Dedifferentiated amniotic fluid mesenchymal stem cell (primary cell): ENCODE measurements at regions not wholly inside any gene's neighbourhood (a gene's known extent, or its start where the extent isn't known, plus 50 kb on each side); places are given as distances from the start of the nearest gene placed in this dataset.

Source experiments
- DNase-seq: peaks from one replicate; pipeline ENCODE4 v3.0.0-alpha.2; 2016; ENCODE audit errors: extremely low spot score

GRCh38 chr11:45554230-45554967 is 111.0 kb downstream of the CHST1 start:
- no peak for DNase-seq

DNA sequence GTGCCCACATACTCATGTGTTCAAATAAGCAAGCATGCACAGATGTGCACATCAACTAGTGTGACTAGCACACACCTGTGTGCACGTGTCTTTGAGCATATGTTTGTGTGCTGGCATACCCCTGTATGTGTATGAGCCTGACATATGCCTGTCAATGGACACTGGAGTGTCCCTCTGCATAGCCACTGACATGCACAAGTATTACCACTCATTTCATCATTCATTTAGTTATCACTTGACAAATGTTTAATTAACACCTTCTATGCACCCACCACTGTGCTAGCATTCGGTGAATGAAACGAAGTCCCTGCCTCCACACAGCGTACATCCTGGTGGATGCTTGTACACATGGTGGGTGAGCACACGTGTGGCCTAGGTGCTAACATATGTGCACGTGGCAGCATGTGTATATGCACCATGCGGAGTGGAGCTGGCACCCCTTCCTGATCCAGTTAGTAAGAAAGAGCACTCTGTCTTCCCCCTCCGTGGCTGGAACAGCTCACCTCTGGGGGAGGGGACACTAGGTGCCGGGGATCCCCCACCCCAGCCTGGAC is 112.0 kb downstream of the CHST1 start:
- no peak for DNase-seq

DNA sequence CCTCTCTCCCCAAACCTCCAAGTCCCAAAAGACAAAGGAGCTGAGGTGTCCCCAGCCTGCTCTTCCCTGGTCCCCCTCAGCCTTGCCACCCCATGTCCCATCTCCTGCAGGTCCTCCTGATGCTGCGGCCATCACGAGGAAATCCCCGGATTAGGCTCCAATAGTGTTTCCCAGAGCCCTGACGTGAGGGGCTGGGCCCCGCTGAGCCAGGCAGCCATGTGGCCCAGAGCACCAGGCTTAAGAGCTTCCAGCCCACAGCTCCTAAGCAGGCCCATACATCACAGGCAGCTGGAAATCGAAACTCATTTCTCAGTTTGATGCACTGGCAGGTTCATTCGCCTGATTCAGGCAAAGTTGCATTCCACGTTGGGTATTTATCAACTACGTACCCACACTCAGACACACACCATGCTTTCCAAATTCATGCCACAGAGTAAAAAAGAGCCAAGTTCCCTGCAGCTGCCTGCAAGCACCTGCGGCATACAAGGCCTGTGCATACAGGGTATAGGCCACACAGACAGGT is 114.2 kb downstream of the CHST1 start:
- DNase-seq, result no peak

- DNase-seq, result no peak
Measured at GRCh38 chr11:45549257-45549656, 116.2 kb downstream of the CHST1 start.

DNA sequence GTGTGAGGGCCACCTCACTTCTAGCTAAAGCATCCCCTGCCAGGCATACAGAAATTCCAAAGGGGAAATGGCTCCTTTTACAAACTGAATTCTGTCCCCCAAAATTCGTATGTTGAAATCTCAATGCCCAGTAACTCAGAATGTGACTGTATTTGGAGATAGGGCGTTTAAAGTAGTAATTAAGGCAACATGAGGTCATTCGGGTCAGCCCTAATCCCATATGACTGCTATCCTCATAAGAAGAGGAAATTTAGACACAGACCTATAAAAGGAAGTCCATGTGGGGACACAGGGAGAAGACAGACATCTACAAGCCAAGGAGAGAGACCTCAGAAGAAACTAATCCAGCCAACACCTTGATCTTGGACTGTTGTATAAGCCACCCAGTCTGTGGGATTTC is 119.1 kb downstream of the CHST1 start:
- DNase-seq, result no peak

GRCh38 chr11:45544826-45545225 is 120.6 kb downstream of the CHST1 start:
- no peak for DNase-seq

- DNase-seq, result no peak
Measured at GRCh38 chr11:45543808-45544422, 121.5 kb downstream of the CHST1 start.

DNA sequence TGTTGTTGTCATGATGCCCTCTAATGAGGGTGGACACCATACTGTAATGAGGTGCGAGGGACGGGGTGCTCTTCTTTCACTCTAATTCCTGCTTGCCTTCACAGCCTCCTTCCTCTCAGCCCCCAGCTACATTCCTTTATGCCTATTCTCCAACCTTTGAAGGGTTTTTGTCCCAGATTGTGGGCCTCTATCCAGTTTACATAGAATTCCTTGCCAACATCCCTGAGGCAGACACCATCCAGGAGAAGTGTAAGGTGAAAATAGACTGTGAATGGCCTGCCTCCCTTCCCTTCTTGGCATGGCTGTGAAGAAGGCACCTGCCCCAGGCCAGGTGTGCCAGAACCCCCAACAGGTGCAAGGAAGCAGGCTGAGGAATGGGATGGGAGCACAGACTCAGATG is 122.3 kb downstream of the CHST1 start:
- DNase-seq, result no peak

- no peak for DNase-seq
Measured at GRCh38 chr11:45541693-45542434, 123.6 kb downstream of the CHST1 start.

- no peak for DNase-seq
Measured at GRCh38 chr11:45538939-45539338, 126.5 kb downstream of the CHST1 start.

DNA sequence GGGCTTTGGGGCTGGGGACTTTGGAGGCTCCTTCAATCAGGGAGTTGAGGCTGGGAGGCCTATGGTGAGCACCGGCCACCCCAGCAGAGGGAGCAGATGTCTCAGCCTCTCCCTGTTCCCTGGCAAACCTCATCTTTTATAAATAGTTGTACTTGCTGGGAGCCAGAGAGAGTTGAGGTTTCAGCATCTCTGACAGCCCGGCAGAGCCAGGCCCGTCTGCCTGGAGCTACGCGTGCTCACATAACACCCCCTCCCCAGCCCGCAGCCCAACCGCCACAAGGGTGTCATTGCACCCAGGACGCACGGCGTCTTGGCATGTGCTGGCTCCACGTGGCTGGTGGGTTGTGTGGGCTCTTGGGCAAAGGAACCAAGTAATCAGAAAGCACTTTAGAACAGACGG is 127.1 kb downstream of the CHST1 start:
- DNase-seq, result no peak

DNA sequence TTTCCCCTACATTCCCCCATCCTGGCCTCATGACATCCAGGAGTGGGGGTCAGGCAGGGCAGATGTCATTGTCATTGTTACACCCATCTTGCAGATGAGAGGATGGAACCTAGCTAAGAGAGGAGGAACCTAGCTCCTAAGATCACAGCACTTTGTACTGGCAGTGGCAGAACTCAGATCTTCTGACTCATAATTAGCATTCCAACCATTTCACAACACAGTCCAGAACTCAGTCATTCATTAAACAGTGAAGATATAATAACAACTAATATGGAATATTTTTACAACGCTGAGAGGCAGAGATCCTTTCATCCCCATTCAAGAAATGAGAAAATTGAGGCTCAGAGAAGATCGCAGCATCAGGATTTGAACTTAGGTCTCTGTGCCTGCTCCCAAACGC is 127.8 kb downstream of the CHST1 start:
- no peak for DNase-seq

DNA sequence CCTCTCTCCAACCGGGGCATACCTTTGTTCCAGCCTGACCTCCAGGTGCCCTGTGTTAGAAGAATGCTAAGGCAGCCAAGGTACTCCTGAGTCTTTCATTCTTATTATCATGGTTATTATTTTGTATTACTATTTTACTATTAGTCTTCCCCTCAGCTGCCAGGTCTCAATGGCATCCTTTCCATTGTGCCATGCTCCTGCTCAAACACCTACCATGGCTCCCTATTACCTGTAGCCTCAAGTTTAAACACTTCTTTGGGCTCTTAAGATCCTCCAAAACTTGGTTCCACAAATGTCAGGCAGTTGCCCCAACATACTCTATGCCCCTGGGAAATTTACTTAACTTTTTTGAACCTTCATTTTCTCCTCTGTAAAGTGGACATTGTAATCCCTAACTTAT is 130.4 kb downstream of the CHST1 start:
- no peak for DNase-seq

GRCh38 chr11:45534132-45534531 is 131.3 kb downstream of the CHST1 start:
- DNase-seq, result no peak

DNA sequence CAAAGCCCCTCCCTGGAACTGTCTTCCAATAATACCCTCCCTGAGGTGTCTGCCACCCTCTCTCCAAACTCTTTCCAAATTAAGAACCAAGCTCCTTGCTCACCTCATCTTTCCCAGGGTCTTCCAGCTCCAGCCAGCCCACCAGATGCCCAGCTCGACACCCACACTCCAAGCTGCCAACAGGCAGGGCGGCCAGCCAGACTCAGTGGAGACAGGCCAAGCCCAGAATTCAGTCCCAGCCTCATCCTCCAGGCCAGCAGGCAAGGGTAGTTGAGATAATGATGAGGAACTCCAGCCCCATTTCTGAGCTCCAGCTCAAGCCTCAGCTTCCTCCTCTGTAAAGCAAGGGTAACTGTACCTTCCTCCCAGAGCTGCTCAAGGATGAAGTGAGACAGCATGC is 132.9 kb downstream of the CHST1 start:
- no peak for DNase-seq

DNA sequence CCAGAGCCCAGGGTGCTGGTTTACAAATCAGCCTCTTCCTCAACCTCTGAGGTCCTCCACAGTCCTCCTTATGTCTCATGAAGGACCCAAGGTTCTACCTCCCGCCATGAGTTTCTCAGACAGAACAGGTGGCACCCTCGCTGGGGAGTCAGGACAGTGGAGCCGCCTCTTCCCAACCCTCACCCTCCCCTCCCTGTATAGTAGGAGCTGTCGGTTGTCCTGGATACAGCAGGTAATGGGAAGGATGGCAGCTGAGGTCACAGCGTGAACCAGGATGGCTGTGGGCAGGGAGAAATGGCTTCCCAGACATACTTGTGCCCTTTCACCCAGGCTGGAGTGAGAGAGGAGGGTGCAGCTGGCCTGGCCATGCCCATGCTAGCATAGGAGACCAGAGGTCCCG is 134.6 kb downstream of the CHST1 start:
- no peak for DNase-seq

GRCh38 chr11:45530111-45530510 is 135.3 kb downstream of the CHST1 start:
- no peak for DNase-seq

- DNase-seq, result no peak
Measured at GRCh38 chr11:45528435-45528834, 137.0 kb downstream of the CHST1 start.

GRCh38 chr11:45527898-45528297 is 137.5 kb downstream of the CHST1 start:
- DNase-seq, result no peak

- DNase-seq, result no peak
Measured at GRCh38 chr11:45525393-45525792, 140.0 kb downstream of the CHST1 start.

DNA sequence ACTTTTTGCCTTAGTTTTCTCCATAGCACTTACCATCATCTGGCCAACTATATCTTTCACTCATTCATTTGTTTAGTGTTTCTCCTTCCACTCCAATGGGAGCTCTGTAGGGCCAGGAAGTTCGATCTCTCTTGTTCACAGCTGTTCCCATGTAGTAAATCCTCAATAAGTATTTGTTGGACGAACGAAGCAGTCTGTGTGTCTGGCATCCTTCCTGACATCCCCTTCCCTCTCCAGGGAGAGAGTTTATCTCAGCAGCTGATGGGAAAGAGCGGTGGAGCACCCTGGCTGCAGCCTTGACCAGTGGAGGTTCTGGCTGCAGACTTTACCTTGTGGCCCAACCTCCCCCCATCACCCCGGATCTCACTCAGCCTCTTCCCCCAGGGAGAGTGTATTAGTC is 141.7 kb downstream of the CHST1 start:
- DNase-seq, result no peak

GRCh38 chr11:45518833-45519535 is 146.4 kb downstream of the CHST1 start:
- DNase-seq, result no peak
